IMR-90 (cell line): ENCODE measurements at regions not wholly inside any gene's neighbourhood (a gene's known extent, or its start where the extent isn't known, plus 50 kb on each side); places are given as distances from the start of the nearest gene placed in this dataset.

Source experiments
- BHLHE40 ChIP-seq: fragments of 150-350 bp; IDR thresholded peaks from 2 replicates; pipeline ENCODE4 v1.6.1; 2016; ENCODE audit warnings: mild to moderate bottlenecking, low read depth, low read length
- CEBPB ChIP-seq: IDR thresholded peaks from 2 replicates; pipeline ENCODE4 v1.6.1; 2012; ENCODE audit warnings: low read depth, low read length, improper control_type of control experiment
- CHD1 ChIP-seq: IDR thresholded peaks from 2 replicates; pipeline ENCODE4 v1.6.1; 2012; ENCODE audit warnings: low read depth, low read length, improper control_type of control experiment
- ELK1 ChIP-seq: fragments of 150-350 bp; IDR thresholded peaks from 2 replicates; pipeline ENCODE4 v1.6.1; 2016; ENCODE audit warnings: low read depth, mild to moderate bottlenecking, low read length, moderate library complexity, borderline replicate concordance
- FOS ChIP-seq: fragments of 150-350 bp; IDR thresholded peaks from 2 replicates; pipeline ENCODE4 v1.6.1; 2016; ENCODE audit warnings: low read depth, low read length
- MAFK ChIP-seq: IDR thresholded peaks from 2 replicates; pipeline ENCODE4 v1.6.1; 2012; ENCODE audit warnings: low read depth, low read length, improper control_type of control experiment
- POLR2A ChIP-seq: IDR thresholded peaks from 2 replicates; pipeline ENCODE4 v1.6.1; 2012; ENCODE audit warnings: mild to moderate bottlenecking, low read depth, low read length
- RAD21 ChIP-seq: IDR thresholded peaks from 2 replicates; pipeline ENCODE4 v1.6.1; 2012; ENCODE audit warnings: low read length, improper control_type of control experiment
- RFX5 ChIP-seq: IDR thresholded peaks from 2 replicates; pipeline ENCODE4 v1.8.0; 2012; ENCODE audit warnings: low read depth, mild to moderate bottlenecking, low read length, moderate library complexity
- SMC3 ChIP-seq: fragments of 150-350 bp; IDR thresholded peaks from 2 replicates; pipeline ENCODE4 v1.6.1; 2016; ENCODE audit warnings: low read depth, mild to moderate bottlenecking, antibody characterized with exemption, low read length, moderate library complexity
- TF ChIP-seq, protein P1 (sequence below): conservative IDR thresholded peaks from 2 replicates; pipeline ENCODE4 v1.5.1; 2012; ENCODE audit warnings: mild to moderate bottlenecking, low read depth, low read length, improper control_type of control experiment
- TF ChIP-seq, protein P2 (sequence below): fragments of 150-350 bp; IDR thresholded peaks from 2 replicates; pipeline ENCODE4 v1.6.1; 2017; ENCODE audit warnings: mild to moderate bottlenecking, antibody characterized with exemption, low read length, low read depth

- TF ChIP-seq, protein P1, sequence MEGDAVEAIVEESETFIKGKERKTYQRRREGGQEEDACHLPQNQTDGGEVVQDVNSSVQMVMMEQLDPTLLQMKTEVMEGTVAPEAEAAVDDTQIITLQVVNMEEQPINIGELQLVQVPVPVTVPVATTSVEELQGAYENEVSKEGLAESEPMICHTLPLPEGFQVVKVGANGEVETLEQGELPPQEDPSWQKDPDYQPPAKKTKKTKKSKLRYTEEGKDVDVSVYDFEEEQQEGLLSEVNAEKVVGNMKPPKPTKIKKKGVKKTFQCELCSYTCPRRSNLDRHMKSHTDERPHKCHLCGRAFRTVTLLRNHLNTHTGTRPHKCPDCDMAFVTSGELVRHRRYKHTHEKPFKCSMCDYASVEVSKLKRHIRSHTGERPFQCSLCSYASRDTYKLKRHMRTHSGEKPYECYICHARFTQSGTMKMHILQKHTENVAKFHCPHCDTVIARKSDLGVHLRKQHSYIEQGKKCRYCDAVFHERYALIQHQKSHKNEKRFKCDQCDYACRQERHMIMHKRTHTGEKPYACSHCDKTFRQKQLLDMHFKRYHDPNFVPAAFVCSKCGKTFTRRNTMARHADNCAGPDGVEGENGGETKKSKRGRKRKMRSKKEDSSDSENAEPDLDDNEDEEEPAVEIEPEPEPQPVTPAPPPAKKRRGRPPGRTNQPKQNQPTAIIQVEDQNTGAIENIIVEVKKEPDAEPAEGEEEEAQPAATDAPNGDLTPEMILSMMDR = no peak
- TF ChIP-seq MAFK (no peak), POLR2A (no peak), CHD1 (no peak), SMC3 (no peak), FOS (no peak), RFX5 (no peak), CEBPB (no peak), RAD21 (no peak), BHLHE40 (no peak), ELK1 (no peak)
- TF ChIP-seq, protein P2, sequence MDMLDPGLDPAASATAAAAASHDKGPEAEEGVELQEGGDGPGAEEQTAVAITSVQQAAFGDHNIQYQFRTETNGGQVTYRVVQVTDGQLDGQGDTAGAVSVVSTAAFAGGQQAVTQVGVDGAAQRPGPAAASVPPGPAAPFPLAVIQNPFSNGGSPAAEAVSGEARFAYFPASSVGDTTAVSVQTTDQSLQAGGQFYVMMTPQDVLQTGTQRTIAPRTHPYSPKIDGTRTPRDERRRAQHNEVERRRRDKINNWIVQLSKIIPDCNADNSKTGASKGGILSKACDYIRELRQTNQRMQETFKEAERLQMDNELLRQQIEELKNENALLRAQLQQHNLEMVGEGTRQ = no peak
Observed at GRCh38 chr13:111042661-111043226, 72.4 kb upstream of the ARHGEF7 start.
